ENCODE measurements at regions not wholly inside any gene's neighbourhood (a gene's known extent, or its start where the extent isn't known, plus 50 kb on each side); places are given as distances from the start of the nearest gene placed in this dataset.

DNA sequence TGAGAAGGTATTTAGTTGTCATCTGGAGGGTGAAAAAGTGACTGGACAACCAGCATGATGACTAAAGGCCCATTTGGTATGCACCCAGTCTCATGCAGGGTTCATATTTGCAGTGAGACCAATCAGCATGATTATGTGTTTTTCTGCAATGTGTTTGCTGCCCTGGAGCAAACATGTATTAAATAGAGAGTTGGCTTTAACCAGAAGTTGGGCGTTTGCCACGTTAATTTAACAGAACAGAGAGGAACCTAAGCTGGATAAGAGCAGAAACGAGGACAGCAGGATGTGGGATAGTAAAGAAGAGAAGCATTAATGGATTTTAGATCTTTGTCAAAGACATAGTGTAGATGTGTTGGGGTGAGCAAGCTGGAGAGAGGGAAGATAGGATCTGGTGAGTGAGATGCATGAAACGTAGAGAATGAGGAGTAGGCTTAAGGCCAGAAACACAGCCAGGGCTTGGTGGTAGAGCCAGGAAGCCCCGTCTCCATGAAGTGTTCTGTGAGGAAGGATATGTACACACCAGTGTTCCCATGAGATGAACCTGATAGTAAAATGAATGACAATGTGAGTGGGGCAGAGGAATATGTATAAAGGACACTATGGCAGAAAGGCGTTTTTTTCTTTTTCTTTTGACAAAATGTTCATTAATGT is 164.0 kb upstream of the PDGFD start:
- intact Hi-C loops (cut with DNase I), result no loop called here
- H3K27ac ChIP-seq, result no peak overlapping the region
- no peaks in the 10 kb centered on the region for H3K4me1 ChIP-seq
- DNase-seq, result no peak
- TF ChIP-seq, protein P1, sequence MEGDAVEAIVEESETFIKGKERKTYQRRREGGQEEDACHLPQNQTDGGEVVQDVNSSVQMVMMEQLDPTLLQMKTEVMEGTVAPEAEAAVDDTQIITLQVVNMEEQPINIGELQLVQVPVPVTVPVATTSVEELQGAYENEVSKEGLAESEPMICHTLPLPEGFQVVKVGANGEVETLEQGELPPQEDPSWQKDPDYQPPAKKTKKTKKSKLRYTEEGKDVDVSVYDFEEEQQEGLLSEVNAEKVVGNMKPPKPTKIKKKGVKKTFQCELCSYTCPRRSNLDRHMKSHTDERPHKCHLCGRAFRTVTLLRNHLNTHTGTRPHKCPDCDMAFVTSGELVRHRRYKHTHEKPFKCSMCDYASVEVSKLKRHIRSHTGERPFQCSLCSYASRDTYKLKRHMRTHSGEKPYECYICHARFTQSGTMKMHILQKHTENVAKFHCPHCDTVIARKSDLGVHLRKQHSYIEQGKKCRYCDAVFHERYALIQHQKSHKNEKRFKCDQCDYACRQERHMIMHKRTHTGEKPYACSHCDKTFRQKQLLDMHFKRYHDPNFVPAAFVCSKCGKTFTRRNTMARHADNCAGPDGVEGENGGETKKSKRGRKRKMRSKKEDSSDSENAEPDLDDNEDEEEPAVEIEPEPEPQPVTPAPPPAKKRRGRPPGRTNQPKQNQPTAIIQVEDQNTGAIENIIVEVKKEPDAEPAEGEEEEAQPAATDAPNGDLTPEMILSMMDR (IDR thresholded peaks at IDR 0.05), result no peak
- TF ChIP-seq POLR2AphosphoS5 (IDR thresholded peaks at IDR 0.05) (no peak), EP300 (IDR thresholded peaks at IDR 0.05) (no peak), POLR2A (IDR thresholded peaks at IDR 0.05) (no peak)
- H3K9me3 ChIP-seq, result no peaks in the 10 kb centered on the region
- no peak overlapping the region for H3K4me3 ChIP-seq
- H3K36me3 ChIP-seq, result no peaks in the 10 kb centered on the region
- WGBS, 2 donors, result 73 to 80% methylated on average over 6 of the region's 6 CpGs
- H3K27me3 ChIP-seq, result no peaks in the 10 kb centered on the region

DNA sequence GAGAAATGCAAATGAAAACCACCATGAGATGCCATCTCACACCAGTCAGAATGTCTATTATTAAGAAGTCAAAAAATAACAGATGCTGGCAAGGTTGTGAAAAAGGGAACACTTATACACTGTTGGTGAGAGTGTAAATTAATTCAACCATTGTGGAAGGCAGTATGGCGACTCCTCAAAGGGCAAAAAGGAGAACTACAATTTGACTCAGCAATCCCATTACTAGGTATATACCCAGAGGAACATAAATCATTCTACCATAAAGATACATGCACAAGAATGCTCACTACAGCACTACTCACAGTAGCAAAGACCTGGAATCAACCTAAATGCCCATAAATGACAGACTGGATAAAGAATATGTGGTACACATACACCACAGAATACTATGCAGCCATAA is 161.1 kb upstream of the PDGFD start:
- no peak overlapping the region for H3K27ac ChIP-seq
- DNase-seq, result no peak
- peaks cover 0 to 4% (median 0%) of the 10 kb centered on the region in 4 donors for H3K4me1 ChIP-seq
- 72 to 87% methylated on average over 1 of the region's 1 CpG for WGBS, 2 donors
- no peaks in the 10 kb centered on the region for H3K36me3 ChIP-seq
- TF ChIP-seq POLR2A (IDR thresholded peaks at IDR 0.05) (no peak), POLR2AphosphoS5 (IDR thresholded peaks at IDR 0.05) (no peak), EP300 (IDR thresholded peaks at IDR 0.05) (no peak)
- TF ChIP-seq, protein P1 (IDR thresholded peaks at IDR 0.05), result no peak
- H3K4me3 ChIP-seq, result no peak overlapping the region
- H3K27me3 ChIP-seq, result no peaks in the 10 kb centered on the region
- intact Hi-C loops (cut with DNase I), result no loop called here
- no peaks in the 10 kb centered on the region for H3K9me3 ChIP-seq

DNA sequence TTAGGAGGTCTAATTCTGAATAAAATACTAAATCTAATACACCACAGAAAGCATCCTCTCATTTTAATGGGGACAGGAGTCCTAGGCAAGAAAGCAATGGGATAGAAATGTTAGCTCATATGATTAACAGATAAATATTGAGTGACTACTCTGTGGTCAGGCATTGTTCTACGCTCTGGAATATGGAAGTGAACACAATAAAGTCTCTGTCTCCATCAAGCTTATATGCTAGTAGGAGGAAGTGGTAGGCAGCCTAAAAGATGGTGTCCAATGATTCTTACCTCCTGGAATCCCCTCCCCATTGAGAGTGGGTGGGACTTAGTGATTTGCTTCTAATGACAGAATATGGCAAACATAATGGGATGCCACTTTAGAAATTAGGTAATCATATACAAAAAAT is 160.3 kb upstream of the PDGFD start:
- H3K27ac ChIP-seq, result no peak overlapping the region
- H3K9me3 ChIP-seq, result no peaks in the 10 kb centered on the region
- intact Hi-C loops (cut with DNase I), result no loop called here
- DNase-seq, result no peak
- H3K36me3 ChIP-seq, result no peaks in the 10 kb centered on the region
- no peak overlapping the region for H3K4me3 ChIP-seq
- TF ChIP-seq POLR2A (IDR thresholded peaks at IDR 0.05) (no peak), POLR2AphosphoS5 (IDR thresholded peaks at IDR 0.05) (no peak), EP300 (IDR thresholded peaks at IDR 0.05) (no peak)
- TF ChIP-seq, protein P1 (IDR thresholded peaks at IDR 0.05), result no peak
- peaks cover 0 to 5% (median 0%) of the 10 kb centered on the region in 4 donors for H3K4me1 ChIP-seq
- 89 to 92% methylated on average over 1 of the region's 1 CpG for WGBS, 2 donors
- H3K27me3 ChIP-seq, result no peaks in the 10 kb centered on the region

DNA sequence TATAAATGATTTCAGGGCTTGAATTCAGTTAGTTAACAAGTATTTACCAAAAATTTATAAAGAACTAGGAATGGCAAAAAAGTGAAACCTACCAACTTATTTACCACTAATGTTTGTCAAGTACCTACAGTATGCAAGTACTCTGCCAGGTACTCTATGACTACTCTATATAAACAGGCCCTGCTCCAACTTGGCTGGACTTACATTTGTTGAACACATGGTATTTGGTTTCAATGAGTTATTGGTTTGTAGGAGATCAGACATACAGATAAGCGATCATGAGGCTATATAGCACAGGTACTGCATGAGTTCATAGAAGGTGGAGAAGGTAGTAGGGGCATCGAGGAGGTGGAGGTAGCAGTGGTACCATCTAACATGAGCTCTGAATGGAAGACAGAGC is 159.9 kb upstream of the PDGFD start:
- Histone ChIP-seq H3K9me3 (no peaks in the 10 kb centered on the region), H3K4me3 (no peak overlapping the region), H3K4me1 (peaks cover 0 to 5% (median 0%) of the 10 kb centered on the region in 4 donors), H3K27me3 (no peaks in the 10 kb centered on the region), H3K36me3 (no peaks in the 10 kb centered on the region), H3K27ac (no peak overlapping the region)
- no peak for DNase-seq
- intact Hi-C loops (cut with DNase I), result no loop called here
- TF ChIP-seq POLR2AphosphoS5 (IDR thresholded peaks at IDR 0.05) (no peak), POLR2A (IDR thresholded peaks at IDR 0.05) (no peak), EP300 (IDR thresholded peaks at IDR 0.05) (no peak)
- TF ChIP-seq, protein P1 (IDR thresholded peaks at IDR 0.05), result no peak
- 95 to 96% methylated on average over 2 of the region's 2 CpGs for WGBS, 2 donors

DNA sequence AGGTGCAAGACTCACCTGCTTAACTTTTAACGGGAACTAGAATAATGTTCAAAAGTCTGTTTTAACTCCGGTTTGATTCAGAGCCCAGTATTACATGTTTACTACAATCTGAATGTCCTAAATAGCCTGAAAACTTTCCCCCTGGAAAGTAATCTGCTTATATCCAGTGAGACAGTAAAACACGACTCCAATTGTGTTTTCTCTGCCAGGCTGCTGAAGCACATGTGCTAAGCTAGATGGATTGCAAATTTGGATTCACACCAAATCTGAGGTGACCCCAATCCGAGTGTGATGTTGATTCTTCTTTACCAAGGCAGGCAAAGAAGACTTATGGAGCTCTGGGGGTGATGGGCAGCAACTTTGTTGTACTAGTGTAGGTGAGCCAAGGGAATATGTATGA is 158.7 kb upstream of the PDGFD start:
- WGBS, 2 donors, result 61 to 71% methylated on average over 4 of the region's 4 CpGs

More for the DNA sequence above, 158.7 kb upstream of the PDGFD start:
- TF ChIP-seq, protein P1 (IDR thresholded peaks at IDR 0.05), result no peak
- TF ChIP-seq EP300 (IDR thresholded peaks at IDR 0.05) (no peak), POLR2A (IDR thresholded peaks at IDR 0.05) (no peak), POLR2AphosphoS5 (IDR thresholded peaks at IDR 0.05) (no peak)
- Histone ChIP-seq H3K27ac (no peak overlapping the region), H3K9me3 (no peaks in the 10 kb centered on the region), H3K4me3 (no peak overlapping the region), H3K4me1 (peaks cover 0 to 5% (median 0%) of the 10 kb centered on the region in 4 donors), H3K27me3 (no peaks in the 10 kb centered on the region), H3K36me3 (no peaks in the 10 kb centered on the region)
- DNase-seq, result no peak
- intact Hi-C loops (cut with DNase I), result no loop called here
